ENCODE measurements at regions not wholly inside any gene's neighbourhood (a gene's known extent, or its start where the extent isn't known, plus 50 kb on each side); places are given as distances from the start of the nearest gene placed in this dataset.

DNA sequence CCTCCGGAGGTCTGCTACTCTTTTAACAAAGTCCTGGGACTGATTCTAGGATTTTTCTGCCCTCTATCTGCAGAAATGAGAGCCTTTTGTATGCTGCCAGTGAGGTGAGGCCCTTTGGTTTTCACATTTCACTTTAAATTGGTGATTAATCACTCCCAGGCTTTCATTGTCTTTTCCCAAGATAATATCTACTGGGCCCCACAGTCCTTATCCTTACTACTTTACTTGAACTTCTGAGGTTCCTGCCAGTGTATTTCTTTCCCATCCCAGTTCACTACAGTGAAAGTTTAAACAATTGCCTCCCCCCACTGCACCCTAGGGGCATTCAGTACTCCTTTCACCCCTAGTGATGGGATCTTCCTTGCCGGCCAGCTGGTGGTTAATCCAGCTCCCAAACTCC, 127.4 kb upstream of the INHBA start:
- TF ChIP-seq, protein P1, sequence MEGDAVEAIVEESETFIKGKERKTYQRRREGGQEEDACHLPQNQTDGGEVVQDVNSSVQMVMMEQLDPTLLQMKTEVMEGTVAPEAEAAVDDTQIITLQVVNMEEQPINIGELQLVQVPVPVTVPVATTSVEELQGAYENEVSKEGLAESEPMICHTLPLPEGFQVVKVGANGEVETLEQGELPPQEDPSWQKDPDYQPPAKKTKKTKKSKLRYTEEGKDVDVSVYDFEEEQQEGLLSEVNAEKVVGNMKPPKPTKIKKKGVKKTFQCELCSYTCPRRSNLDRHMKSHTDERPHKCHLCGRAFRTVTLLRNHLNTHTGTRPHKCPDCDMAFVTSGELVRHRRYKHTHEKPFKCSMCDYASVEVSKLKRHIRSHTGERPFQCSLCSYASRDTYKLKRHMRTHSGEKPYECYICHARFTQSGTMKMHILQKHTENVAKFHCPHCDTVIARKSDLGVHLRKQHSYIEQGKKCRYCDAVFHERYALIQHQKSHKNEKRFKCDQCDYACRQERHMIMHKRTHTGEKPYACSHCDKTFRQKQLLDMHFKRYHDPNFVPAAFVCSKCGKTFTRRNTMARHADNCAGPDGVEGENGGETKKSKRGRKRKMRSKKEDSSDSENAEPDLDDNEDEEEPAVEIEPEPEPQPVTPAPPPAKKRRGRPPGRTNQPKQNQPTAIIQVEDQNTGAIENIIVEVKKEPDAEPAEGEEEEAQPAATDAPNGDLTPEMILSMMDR (IDR thresholded peaks at IDR 0.05), result no peak
- TF ChIP-seq POLR2A (IDR thresholded peaks at IDR 0.05), result no peak
